ENCODE measurements at regions not wholly inside any gene's neighbourhood (a gene's known extent, or its start where the extent isn't known, plus 50 kb on each side); places are given as distances from the start of the nearest gene placed in this dataset.

- no peak for TF ChIP-seq CTCF (IDR thresholded peaks at IDR 0.05)
- no peak for TF ChIP-seq SIN3A (IDR thresholded peaks at IDR 0.05; ENCODE audit: borderline replicate concordance, insufficient read depth, low read depth, low read length)
Observed at GRCh38 chr18:68504441-68505177, 210.3 kb downstream of the TMX3 start.
